ENCODE measurements at regions not wholly inside any gene's neighbourhood (a gene's known extent, or its start where the extent isn't known, plus 50 kb on each side); places are given as distances from the start of the nearest gene placed in this dataset.

GRCh38 chr13:64206430-64207225, 2791.0 kb upstream of the PCDH20 start:
- TF ChIP-seq CTCF (IDR thresholded peaks at IDR 0.05; ENCODE audit: low read length) (no peak), EZH2 (optimal IDR thresholded peaks at IDR 0.05; ENCODE audit: low read depth, low read length) (no peak), EZH2phosphoT487 (IDR thresholded peaks at IDR 0.05; ENCODE audit: low read length) (no peak)

Measured in MM.1S (cell line).